Esophagus muscularis mucosa (tissue), 4 donors: ENCODE measurements at regions not wholly inside any gene's neighbourhood (a gene's known extent, or its start where the extent isn't known, plus 50 kb on each side); places are given as distances from the start of the nearest gene placed in this dataset.
A peak's percentile ranks its signal among the peaks of the same experiment; 100 is the strongest.

ENCODE experiments used
- DNase-seq: peaks from one replicate; pipeline ENCODE4 v3.0.0-alpha.2; 2017; ENCODE audit errors: extremely low spot score
- H3K27ac ChIP-seq, 4 donors: fragments of 200-600 bp; sonication (generic); replicated peaks in 1 of 4; 1 replicate in 3 of 4; 2 replicates in 1 of 4; pipeline ENCODE4 v1.5.1; 2016 to 2019; ENCODE audit warnings: mild to moderate bottlenecking in 1 of 4
- H3K27me3 ChIP-seq, 4 donors: fragments of 200-600 bp; sonication (generic); one replicate each; pipeline versions ENCODE4 v1.5.1 to v1.6.0; 2016 to 2019
- H3K36me3 ChIP-seq, 4 donors: fragments of 200-600 bp; sonication (generic); one replicate each; pipeline ENCODE4 v1.5.1; 2016 to 2019
- H3K4me1 ChIP-seq, 4 donors: fragments of 200-600 bp; sonication (generic); one replicate each; pipeline ENCODE4 v1.5.1; 2016 to 2019
- H3K4me3 ChIP-seq, 4 donors: fragments of 200-600 bp; sonication (generic); 1 replicate in 2 of 4; 2 replicates in 2 of 4; pipeline ENCODE4 v1.5.1; 2016 to 2019; ENCODE audit warnings: mild to moderate bottlenecking in 4 of 4, moderate library complexity in 1 of 4
- H3K9me3 ChIP-seq, 4 donors: fragments of 200-600 bp; sonication (generic); 1 replicate in 3 of 4; 2 replicates in 1 of 4; pipeline ENCODE4 v1.5.1; 2016 to 2019
- EP300 ChIP-seq: sonication (generic); formaldehyde crosslinking; IDR thresholded peaks from one replicate; pipeline ENCODE4 v1.6.1; 2017; ENCODE audit warnings: antibody characterized with exemption
- POLR2A ChIP-seq: fragments of 450-650 bp; IDR thresholded peaks from one replicate; pipeline ENCODE4 v1.6.1; 2017; ENCODE audit warnings: antibody characterized with exemption, moderate library complexity, mild to moderate bottlenecking, low read depth
- POLR2AphosphoS5 ChIP-seq, 2 donors: sonication (generic); formaldehyde crosslinking; IDR thresholded peaks; one replicate each; pipeline ENCODE4 v1.6.1; 2017; ENCODE audit warnings: antibody characterized with exemption in 2 of 2
- WGBS: methylation state at CpG from one replicate; pipeline ENCODE4 v1.1.5; 2018; 5-methylcytosine and 5-hydroxymethylcytosine counted together
- intact Hi-C: fragments of 100-400 bp; cut with DNase I; formaldehyde crosslinking; loops from one replicate; pipeline ENCODE4 v1.15.1; 2023
- TF ChIP-seq, protein P1 (sequence below), 3 experiments: fragments of 200-600 bp in 2 of 3; fragments of 450-650 bp in 1 of 3; sonication (generic) in 2 of 3; IDR thresholded peaks; one replicate each; pipeline ENCODE4 v1.5.1; 2017 to 2019; ENCODE audit warnings: antibody characterized with exemption in 3 of 3, mild to moderate bottlenecking in 2 of 3, moderate library complexity in 1 of 3

- no peaks in the 10 kb centered on the region for H3K9me3 ChIP-seq
- H3K4me1 ChIP-seq: no peaks in the 10 kb centered on the region
- DNase-seq: no peak
- 19% methylated on average over 4 of the region's 4 CpGs for WGBS
- H3K4me3 ChIP-seq: no peak overlapping the region
- no peaks in the 10 kb centered on the region for H3K27me3 ChIP-seq
- TF ChIP-seq EP300 (no peak), POLR2AphosphoS5 (IDR thresholded peaks at IDR 0.05) (no peak), POLR2A (no peak)
- TF ChIP-seq, protein P1, sequence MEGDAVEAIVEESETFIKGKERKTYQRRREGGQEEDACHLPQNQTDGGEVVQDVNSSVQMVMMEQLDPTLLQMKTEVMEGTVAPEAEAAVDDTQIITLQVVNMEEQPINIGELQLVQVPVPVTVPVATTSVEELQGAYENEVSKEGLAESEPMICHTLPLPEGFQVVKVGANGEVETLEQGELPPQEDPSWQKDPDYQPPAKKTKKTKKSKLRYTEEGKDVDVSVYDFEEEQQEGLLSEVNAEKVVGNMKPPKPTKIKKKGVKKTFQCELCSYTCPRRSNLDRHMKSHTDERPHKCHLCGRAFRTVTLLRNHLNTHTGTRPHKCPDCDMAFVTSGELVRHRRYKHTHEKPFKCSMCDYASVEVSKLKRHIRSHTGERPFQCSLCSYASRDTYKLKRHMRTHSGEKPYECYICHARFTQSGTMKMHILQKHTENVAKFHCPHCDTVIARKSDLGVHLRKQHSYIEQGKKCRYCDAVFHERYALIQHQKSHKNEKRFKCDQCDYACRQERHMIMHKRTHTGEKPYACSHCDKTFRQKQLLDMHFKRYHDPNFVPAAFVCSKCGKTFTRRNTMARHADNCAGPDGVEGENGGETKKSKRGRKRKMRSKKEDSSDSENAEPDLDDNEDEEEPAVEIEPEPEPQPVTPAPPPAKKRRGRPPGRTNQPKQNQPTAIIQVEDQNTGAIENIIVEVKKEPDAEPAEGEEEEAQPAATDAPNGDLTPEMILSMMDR (IDR thresholded peaks at IDR 0.05): peak; percentile 21 to 49 (median 23)
- H3K27ac ChIP-seq: no peak overlapping the region
- intact Hi-C loops: no loop called here
- no peaks in the 10 kb centered on the region for H3K36me3 ChIP-seq
These were observed 1651.9 kb upstream of the MIR17HG start for GRCh38 chr13:89695343-89696257.

- Histone ChIP-seq H3K9me3 (no peaks in the 10 kb centered on the region), H3K27me3 (no peaks in the 10 kb centered on the region), H3K4me1 (no peaks in the 10 kb centered on the region), H3K4me3 (no peak overlapping the region), H3K36me3 (no peaks in the 10 kb centered on the region), H3K27ac (no peak overlapping the region)
- DNase-seq: no peak
- intact Hi-C loops: no loop called here
- TF ChIP-seq, protein P1 (IDR thresholded peaks at IDR 0.05): no peak
- TF ChIP-seq POLR2A (no peak), POLR2AphosphoS5 (IDR thresholded peaks at IDR 0.05) (no peak), EP300 (no peak)
- 83% methylated on average over 9 of the region's 9 CpGs for WGBS
These were observed 1645.6 kb upstream of the MIR17HG start for GRCh38 chr13:89701913-89702312.

DNA sequence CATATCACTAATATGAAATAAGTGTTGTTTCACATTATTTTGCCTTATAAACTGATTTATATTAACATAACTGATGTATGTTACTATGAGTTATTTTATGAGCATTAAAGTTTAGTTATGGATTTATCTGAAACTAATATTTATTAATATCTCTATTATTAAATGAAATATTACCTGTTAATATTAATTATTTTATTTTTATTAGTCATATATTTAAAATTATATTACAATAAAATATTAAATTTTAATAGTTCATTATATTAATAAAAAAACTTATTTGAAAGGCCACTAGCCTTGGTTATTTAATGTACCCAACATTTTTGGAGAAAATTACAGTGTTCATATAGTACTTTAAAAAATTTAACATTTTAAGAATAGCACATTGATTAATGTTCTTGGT, 1643.4 kb upstream of the MIR17HG start:
- TF ChIP-seq EP300 (no peak), POLR2A (no peak), POLR2AphosphoS5 (IDR thresholded peaks at IDR 0.05) (no peak)
- TF ChIP-seq, protein P1 (IDR thresholded peaks at IDR 0.05): no peak
- Histone ChIP-seq H3K27ac (no peak overlapping the region), H3K4me1 (no peaks in the 10 kb centered on the region), H3K36me3 (no peaks in the 10 kb centered on the region), H3K27me3 (no peaks in the 10 kb centered on the region), H3K4me3 (no peak overlapping the region), H3K9me3 (no peaks in the 10 kb centered on the region)
- DNase-seq: no peak
- intact Hi-C loops: no loop called here

- Histone ChIP-seq H3K27me3 (no peaks in the 10 kb centered on the region), H3K36me3 (no peaks in the 10 kb centered on the region), H3K27ac (no peak overlapping the region), H3K9me3 (no peaks in the 10 kb centered on the region), H3K4me3 (no peak overlapping the region), H3K4me1 (no peaks in the 10 kb centered on the region)
- TF ChIP-seq, protein P1 (IDR thresholded peaks at IDR 0.05): no peak
- intact Hi-C loops: no loop called here
- no peak for DNase-seq
- 90% methylated on average over 6 of the region's 6 CpGs for WGBS
These were observed 1639.5 kb upstream of the MIR17HG start for GRCh38 chr13:89708013-89708412.

- Histone ChIP-seq H3K27ac (no peak overlapping the region), H3K9me3 (no peaks in the 10 kb centered on the region), H3K4me3 (no peak overlapping the region), H3K4me1 (no peaks in the 10 kb centered on the region), H3K27me3 (no peaks in the 10 kb centered on the region), H3K36me3 (no peaks in the 10 kb centered on the region)
- intact Hi-C loops: no loop called here
- TF ChIP-seq, protein P1 (IDR thresholded peaks at IDR 0.05): no peak
- TF ChIP-seq EP300: no peak
- TF ChIP-seq POLR2A: no peak
- TF ChIP-seq POLR2AphosphoS5 (IDR thresholded peaks at IDR 0.05): no peak
- 79% methylated on average over 4 of the region's 4 CpGs for WGBS
- no peak for DNase-seq
These were observed 1626.3 kb upstream of the MIR17HG start for GRCh38 chr13:89721216-89721615.
